ENCODE measurements at regions not wholly inside any gene's neighbourhood (a gene's known extent, or its start where the extent isn't known, plus 50 kb on each side); places are given as distances from the start of the nearest gene placed in this dataset.

DNA sequence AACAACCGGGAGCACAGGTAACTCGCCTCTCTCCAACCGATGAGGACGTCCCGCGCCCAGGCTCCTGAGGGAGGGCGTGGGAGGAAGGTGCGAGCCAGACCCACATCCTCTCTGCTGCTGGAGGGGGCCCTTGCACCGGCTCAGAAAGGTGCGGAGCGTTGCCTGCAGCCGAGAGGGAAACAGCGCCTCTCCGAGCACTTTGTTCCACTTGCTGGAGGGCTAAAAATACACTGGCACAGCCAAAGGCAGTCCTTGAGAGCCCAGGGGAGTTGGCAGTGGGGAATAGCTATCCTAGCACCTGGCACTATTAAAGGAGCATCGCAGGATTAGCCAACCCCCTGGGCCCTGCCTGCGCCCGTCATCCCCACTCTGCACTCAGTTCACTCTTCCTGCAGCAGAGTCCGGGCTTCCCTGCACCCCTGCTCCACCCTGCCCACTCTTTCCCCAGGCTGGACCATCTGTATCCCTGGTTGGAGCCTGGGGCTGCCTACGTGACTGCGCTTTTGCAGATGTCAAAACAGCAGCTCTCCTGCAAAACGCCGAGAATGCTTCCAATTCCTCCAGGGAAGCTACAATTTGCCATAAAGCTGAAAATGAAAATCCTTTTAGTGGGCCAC, 108.9 kb downstream of the SNX5 start:
- no peak overlapping the region for H3K4me3 ChIP-seq (ENCODE audit: low read depth, low read length)
- no peak for TF ChIP-seq CTCF (IDR thresholded peaks at IDR 0.05; ENCODE audit: low read depth, low read length)

- TF ChIP-seq CTCF (IDR thresholded peaks at IDR 0.05; ENCODE audit: low read depth, low read length), result no peak
- H3K4me3 ChIP-seq (ENCODE audit: low read depth, low read length), result no peak overlapping the region
These were observed 109.5 kb downstream of the SNX5 start for GRCh38 chr20:17859002-17859615.

DNA sequence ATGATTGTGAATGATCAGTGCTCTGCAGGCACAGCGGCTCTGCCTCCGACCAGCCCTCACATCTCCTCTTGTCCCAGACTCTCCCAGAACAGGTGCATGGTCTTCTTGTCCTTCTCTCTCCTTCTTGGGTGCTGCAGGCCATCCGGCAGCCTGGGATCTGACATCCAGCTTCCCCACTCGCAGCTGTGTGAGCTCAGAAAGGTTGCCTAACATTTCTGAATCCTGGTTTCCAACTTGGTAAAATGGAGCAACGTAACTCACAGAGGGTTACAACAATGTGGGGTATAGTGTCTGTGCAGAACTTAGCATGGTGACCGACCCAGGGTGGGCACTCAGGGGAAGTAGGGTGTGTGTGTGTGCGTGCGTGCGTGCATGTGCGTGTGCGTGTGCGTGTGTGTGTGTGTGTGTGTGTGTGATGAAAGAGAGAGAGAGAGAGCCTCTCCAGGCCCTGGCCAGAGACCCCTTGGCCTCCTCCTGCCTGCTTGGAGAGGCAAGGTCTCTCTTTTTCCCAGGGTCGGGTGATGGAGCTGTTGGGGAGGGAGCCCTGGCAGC, 110.1 kb downstream of the SNX5 start:
- no peak overlapping the region for H3K4me3 ChIP-seq (ENCODE audit: low read depth, low read length)
- no peak for TF ChIP-seq CTCF (IDR thresholded peaks at IDR 0.05; ENCODE audit: low read depth, low read length)

GRCh38 chr20:17857639-17858449, 110.8 kb downstream of the SNX5 start:
- H3K4me3 ChIP-seq (ENCODE audit: low read depth, low read length), result no peak overlapping the region
- TF ChIP-seq CTCF (IDR thresholded peaks at IDR 0.05; ENCODE audit: low read depth, low read length), result no peak

- TF ChIP-seq CTCF (IDR thresholded peaks at IDR 0.05; ENCODE audit: low read depth, low read length), result no peak
- no peak overlapping the region for H3K4me3 ChIP-seq (ENCODE audit: low read depth, low read length)
These were observed 111.6 kb downstream of the SNX5 start for GRCh38 chr20:17856837-17857605.

GRCh38 chr20:17856024-17856564, 112.5 kb downstream of the SNX5 start:
- H3K4me3 ChIP-seq (ENCODE audit: low read depth, low read length), result no peak overlapping the region
- TF ChIP-seq CTCF (IDR thresholded peaks at IDR 0.05; ENCODE audit: low read depth, low read length), result no peak
